Stimulated activated naive CD8-positive, alpha-beta T cell treated with anti-CD3 and anti-CD28 coated beads, Interleukin-15, Interleukin-2, amounts not matched to agents 100 U/mL and 50 U/mL, for 24 hours (primary cell): ENCODE measurements at regions not wholly inside any gene's neighbourhood (a gene's known extent, or its start where the extent isn't known, plus 50 kb on each side); places are given as distances from the start of the nearest gene placed in this dataset.
"Not testable (repeated sequence)": the region's sequence is repeated elsewhere in the genome, so short reads cannot be mapped to it uniquely, and the experiment has no call there.

Experiments used
- ATAC-seq: fragments of 150-1000 bp; cut with Tn5 transposase; one replicate; pipeline ENCODE4 v1.10.0; 2021
- DNase-seq: peaks from one replicate; pipeline ENCODE4 v3.0.0; 2021

DNA sequence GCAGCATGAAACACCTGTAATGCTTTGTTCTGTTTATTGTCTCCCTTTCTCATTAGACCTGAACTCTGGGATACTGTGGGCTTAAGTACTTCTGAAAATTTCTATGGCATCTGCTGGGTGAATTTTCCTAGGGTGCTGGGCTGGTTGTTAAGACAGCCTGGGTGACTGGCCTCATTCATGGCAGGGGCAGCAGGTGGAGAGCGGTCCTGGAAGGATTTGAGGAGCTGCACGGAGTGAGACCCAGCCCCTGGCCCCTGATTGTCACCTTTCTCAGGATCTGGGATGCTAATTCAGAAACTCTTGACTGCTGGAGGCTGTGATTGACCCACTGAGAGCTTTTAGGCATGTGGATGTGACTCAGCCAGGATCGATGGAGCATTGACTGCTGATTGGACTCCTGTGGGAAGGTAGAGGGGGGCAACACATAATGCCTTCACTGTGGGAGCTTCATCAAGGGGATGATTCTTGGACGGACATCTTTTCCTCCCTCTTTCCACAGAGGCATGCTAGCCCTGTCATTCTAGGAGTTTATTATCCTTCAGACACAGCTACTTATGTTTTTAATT lies 252.0 kb downstream of the GOLGA6L6 start:
- DNase-seq, ATAC-seq: not testable (repeated sequence)

DNA sequence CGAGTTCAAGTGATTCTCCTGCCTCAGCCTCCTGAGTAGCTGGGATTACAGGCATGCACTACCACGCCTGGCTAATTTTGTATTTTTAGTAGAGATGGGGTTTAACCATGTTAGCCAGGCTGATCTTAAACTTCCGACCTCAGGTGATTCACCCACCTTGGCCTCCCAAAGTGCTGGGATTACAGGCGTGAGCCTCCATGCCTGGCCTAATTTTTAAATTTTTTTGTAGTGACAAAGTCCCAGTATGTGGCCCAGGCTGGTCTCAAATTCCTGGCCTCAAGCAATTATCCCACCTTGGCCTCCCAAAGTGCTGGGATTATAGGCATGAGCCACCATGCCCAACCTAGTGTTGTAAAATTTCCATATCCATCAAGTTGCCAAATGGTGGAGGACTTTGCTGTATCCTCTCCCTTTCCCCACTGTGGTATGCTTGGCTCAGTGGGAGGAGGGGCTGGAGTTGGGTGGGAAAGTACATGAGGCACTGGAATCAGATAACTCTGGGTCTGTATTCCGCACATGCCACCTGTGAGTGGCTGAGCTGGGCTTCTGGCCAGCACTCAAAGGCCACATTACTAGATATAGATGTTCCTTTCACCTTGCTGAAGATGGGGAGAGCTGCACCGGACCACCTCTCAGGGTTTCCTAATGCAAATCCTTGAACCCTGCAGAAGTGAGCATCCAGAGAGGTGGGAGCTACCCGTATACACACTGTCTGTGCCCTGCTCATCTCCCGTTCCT lies 252.6 kb downstream of the GOLGA6L6 start:
- ATAC-seq, DNase-seq: not testable (repeated sequence)

- ATAC-seq, DNase-seq: not testable (repeated sequence)
Observed at GRCh38 chr15:20286559-20286958, 255.0 kb downstream of the GOLGA6L6 start.

GRCh38 chr15:20285696-20286300 lies 255.8 kb downstream of the GOLGA6L6 start:
- not testable (repeated sequence) for DNase-seq, ATAC-seq

DNA sequence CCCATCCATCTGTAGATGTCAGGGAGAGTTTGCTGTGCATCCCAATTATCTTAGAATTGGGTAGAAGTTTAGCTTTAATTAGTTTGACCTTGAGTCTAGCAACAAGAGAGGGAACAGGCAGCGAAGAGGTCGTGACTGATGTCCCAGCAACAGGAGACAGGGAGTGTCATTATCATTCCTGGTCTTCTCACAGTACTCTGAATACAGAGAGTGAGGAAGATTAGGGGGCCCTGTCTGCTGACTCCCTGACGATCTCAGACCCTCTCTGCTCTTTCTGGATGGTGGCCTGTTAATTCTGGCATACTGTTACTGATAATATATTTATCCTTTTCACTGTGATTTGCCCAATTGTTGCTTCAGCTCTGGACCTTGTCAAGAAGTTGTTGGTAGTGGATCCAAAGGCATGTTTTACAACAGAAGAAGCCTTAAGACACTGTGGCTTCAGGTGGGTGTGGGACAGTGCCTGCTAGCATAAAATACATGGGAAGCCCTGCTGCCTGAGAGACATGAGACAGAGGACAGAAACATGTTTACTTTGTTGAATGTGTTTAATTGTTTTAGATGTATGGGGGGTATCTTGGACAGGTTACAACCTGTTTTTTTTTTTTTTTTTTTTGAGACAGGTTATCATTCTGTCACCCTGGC lies 256.6 kb downstream of the GOLGA6L6 start:
- not testable (repeated sequence) for DNase-seq

GRCh38 chr15:20283651-20284050 lies 257.9 kb downstream of the GOLGA6L6 start:
- DNase-seq, ATAC-seq: not testable (repeated sequence)

More for the DNA sequence above, 256.6 kb downstream of the GOLGA6L6 start:
- not testable (repeated sequence) for ATAC-seq

GRCh38 chr15:20282491-20282943 lies 259.1 kb downstream of the GOLGA6L6 start:
- ATAC-seq, DNase-seq: not testable (repeated sequence)

GRCh38 chr15:20281567-20282275 lies 259.9 kb downstream of the GOLGA6L6 start:
- not testable (repeated sequence) for DNase-seq, ATAC-seq

GRCh38 chr15:20280933-20281463 lies 260.6 kb downstream of the GOLGA6L6 start:
- DNase-seq: no peak

GRCh38 chr15:20280141-20280932 lies 261.3 kb downstream of the GOLGA6L6 start:
- not testable (repeated sequence) for ATAC-seq, DNase-seq

More at GRCh38 chr15:20280933-20281463, 260.6 kb downstream of the GOLGA6L6 start:
- ATAC-seq: peak; percentile 28

- not testable (repeated sequence) for DNase-seq, ATAC-seq
Observed at GRCh38 chr15:20279056-20279455, 262.5 kb downstream of the GOLGA6L6 start.

DNA sequence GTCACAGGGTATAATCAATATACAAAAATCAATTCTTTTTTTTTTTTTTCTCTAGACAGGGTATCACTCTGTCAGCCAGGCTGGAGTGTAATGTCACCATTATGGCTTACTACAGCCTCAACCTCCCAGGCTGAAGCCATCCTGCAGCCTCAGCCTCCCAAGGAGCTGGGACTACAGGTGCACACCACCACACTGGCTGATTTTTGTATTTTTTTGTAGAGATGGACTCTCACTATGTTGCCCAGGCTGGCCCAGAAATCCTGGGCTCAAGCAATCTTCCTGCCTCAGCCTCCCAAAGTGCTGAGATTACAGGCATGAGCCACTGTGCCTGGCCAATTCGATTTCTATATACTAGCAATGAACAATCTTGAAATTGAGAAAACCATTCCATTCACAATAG lies 263.2 kb downstream of the GOLGA6L6 start:
- ATAC-seq, DNase-seq: not testable (repeated sequence)

- not testable (repeated sequence) for DNase-seq
Observed at GRCh38 chr15:20277451-20277850, 264.1 kb downstream of the GOLGA6L6 start.

DNA sequence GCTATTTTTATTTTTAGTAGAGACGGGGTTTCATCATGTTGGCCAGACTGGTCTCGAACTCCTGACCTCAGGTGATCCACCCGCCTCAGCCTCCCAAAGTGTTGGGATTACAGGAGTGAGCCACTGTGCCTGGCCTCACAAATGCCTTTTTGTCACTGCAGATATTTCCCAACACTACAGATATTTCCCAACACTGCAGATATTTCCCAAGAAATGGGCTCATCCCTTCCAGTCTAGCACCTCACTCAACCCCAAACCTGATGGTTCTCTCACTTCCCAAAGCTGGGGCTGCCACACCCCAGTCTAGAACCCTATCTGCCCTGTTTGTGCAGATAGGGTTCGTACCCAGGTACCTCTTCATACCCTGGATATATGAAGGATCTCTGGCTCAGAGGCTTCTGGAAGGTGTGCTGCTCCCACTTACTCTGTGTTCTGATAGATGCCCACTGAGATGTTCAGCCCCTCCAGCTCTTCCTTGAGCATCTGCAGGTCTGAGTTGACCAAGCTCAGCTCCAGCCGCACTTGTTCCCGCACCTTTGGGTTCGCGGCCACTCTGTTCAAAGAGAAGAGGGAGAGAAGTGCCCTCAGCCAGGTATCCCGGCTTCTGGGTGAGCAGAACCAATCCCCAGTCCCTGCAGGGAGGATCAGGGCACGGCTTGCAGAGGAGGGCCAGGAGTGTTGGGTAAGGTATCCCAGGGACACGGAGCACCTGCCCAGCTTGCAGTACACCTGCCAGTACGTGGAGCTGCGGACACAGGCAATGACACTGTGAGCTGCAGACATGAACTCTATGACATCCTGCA lies 265.1 kb downstream of the GOLGA6L6 start:
- DNase-seq, ATAC-seq: not testable (repeated sequence)

More at GRCh38 chr15:20277451-20277850, 264.1 kb downstream of the GOLGA6L6 start:
- not testable (repeated sequence) for ATAC-seq

DNA sequence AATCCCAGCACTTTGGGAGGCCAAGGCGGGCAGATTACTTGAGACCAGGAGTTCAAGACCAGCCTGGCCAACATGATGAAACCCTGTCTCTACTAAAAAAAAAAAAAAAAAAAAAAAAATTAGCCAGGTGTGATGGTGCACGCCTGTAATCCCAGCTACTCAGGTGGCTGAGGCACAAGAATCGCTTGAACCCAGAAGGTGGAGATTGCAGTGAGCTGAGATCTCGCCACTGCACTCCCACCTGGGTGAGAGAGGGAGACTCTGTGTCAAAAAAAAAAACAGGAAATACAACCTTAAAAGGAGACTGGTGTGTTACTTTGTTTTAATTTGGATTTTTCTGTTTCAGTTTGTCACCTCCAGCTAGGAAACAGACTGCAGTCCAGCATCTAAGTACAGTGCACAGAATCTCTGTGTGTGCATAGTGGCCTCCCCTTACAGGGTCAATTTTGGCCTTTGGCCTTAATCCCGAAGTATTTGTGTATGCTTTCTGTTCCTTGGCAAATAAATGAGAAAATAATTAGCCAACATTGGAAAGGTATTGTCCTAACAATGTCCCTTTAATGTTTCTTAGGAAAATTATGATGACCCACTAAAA lies 266.1 kb downstream of the GOLGA6L6 start:
- not testable (repeated sequence) for DNase-seq, ATAC-seq

GRCh38 chr15:20272422-20273184 lies 269.0 kb downstream of the GOLGA6L6 start:
- DNase-seq (no peak), ATAC-seq (no peak)

DNA sequence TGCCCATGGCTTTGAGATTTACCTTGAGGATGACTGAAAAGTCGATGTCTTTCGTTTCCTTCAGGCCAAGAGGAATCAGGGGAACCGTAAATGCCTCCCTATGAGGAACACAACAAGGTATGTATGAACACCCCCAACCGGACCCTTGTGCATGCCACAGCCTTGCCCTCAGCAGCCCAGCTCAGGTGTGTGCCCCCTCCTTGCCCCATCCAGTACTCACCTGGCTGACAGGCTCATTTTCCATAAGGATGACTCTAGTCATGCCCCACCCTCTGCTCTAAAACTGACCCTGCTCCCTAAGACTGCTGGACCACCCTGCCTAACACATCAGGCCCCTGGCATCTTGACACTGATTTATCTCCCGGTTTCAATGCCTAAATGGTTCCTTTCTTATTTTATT lies 270.0 kb downstream of the GOLGA6L6 start:
- DNase-seq (no peak), ATAC-seq (no peak)

- not testable (repeated sequence) for DNase-seq, ATAC-seq
Observed at GRCh38 chr15:20269956-20270355, 271.6 kb downstream of the GOLGA6L6 start.
